HG03378 (cell line): ENCODE measurements at regions not wholly inside any gene's neighbourhood (a gene's known extent, or its start where the extent isn't known, plus 50 kb on each side); places are given as distances from the start of the nearest gene placed in this dataset.

Experiments used
- ATAC-seq: cut with Tn5 transposase; IDR thresholded peaks from one replicate; pipeline ENCODE4 v1.9.1; 2021; ENCODE audit warnings: mild to moderate bottlenecking, moderate library complexity; ENCODE audit not compliant: unreplicated experiment

- ATAC-seq = no peak
Measured at GRCh38 chr9:16092142-16093091, 539.6 kb downstream of the CCDC171 start.

- ATAC-seq = no peak
Measured at GRCh38 chr9:16098306-16098705, 545.5 kb downstream of the CCDC171 start.

- ATAC-seq = no peak
Measured at GRCh38 chr9:16099732-16100536, 547.1 kb downstream of the CCDC171 start.

- ATAC-seq = no peak
Measured at GRCh38 chr9:16100537-16101091, 547.8 kb downstream of the CCDC171 start.

GRCh38 chr9:16102154-16102553 is 549.3 kb downstream of the CCDC171 start:
- no peak for ATAC-seq

- no peak for ATAC-seq
Measured at GRCh38 chr9:16103620-16104397, 551.0 kb downstream of the CCDC171 start.

- ATAC-seq = no peak
Measured at GRCh38 chr9:16105168-16106020, 552.6 kb downstream of the CCDC171 start.

- ATAC-seq = no peak
Measured at GRCh38 chr9:16106021-16106571, 553.3 kb downstream of the CCDC171 start.

- no peak for ATAC-seq
Measured at GRCh38 chr9:16112116-16112515, 559.3 kb downstream of the CCDC171 start.

- no peak for ATAC-seq
Measured at GRCh38 chr9:16115994-16116393, 563.2 kb downstream of the CCDC171 start.

- no peak for ATAC-seq
Measured at GRCh38 chr9:16118043-16118442, 565.2 kb downstream of the CCDC171 start.

- ATAC-seq = no peak
Measured at GRCh38 chr9:16119261-16120230, 566.7 kb downstream of the CCDC171 start.

GRCh38 chr9:16120231-16120641 is 567.4 kb downstream of the CCDC171 start:
- no peak for ATAC-seq

- no peak for ATAC-seq
Measured at GRCh38 chr9:16120727-16121126, 567.9 kb downstream of the CCDC171 start.

- no peak for ATAC-seq
Measured at GRCh38 chr9:16121168-16121567, 568.3 kb downstream of the CCDC171 start.

GRCh38 chr9:16121601-16122286 is 568.9 kb downstream of the CCDC171 start:
- no peak for ATAC-seq

GRCh38 chr9:16125629-16126028 is 572.8 kb downstream of the CCDC171 start:
- no peak for ATAC-seq

GRCh38 chr9:16126042-16126441 is 573.2 kb downstream of the CCDC171 start:
- no peak for ATAC-seq
